Psoas muscle (tissue), 7 donors: ENCODE measurements at regions not wholly inside any gene's neighbourhood (a gene's known extent, or its start where the extent isn't known, plus 50 kb on each side); places are given as distances from the start of the nearest gene placed in this dataset.
A peak's percentile ranks its signal among the peaks of the same experiment; 100 is the strongest.
"Not testable (repeated sequence)": the region's sequence is repeated elsewhere in the genome, so short reads cannot be mapped to it uniquely, and the experiment has no call there.

Experiments
- ATAC-seq, 4 donors: fragments of 200-7000 bp; cut with Tn5 transposase; one replicate each; pipeline ENCODE4 v1.9.1; 2020; ENCODE audit warnings: moderate library complexity in 3 of 4, mild to moderate bottlenecking in 2 of 4
- DNase-seq, 2 donors: peaks; one replicate each; pipeline ENCODE4 v3.0.0-alpha.2; 2020
- H3K27ac ChIP-seq: fragments of 200-600 bp; one replicate; pipeline ENCODE4 v1.8.0; 2022
- H3K27me3 ChIP-seq, 3 donors: fragments of 200-600 bp in 1 of 3; one replicate each; pipeline versions ENCODE4 v1.6.1 to v1.8.0; 2013 to 2022; ENCODE audit warnings: low read length in 2 of 3, mild to moderate bottlenecking in 2 of 3, moderate library complexity in 1 of 3; ENCODE audit not compliant: insufficient read depth in 3 of 3
- H3K36me3 ChIP-seq, 2 donors: fragments of 200-600 bp in 1 of 2; one replicate each; pipeline versions ENCODE4 v1.6.1 to v1.8.0; 2013 to 2022; ENCODE audit warnings: low read depth in 1 of 2, mild to moderate bottlenecking in 1 of 2, moderate library complexity in 1 of 2; ENCODE audit not compliant: insufficient read depth in 1 of 2
- H3K4me1 ChIP-seq: fragments of 200-600 bp; one replicate; pipeline ENCODE4 v1.8.0; 2022
- H3K4me3 ChIP-seq: fragments of 200-600 bp; one replicate; pipeline ENCODE4 v1.8.0; 2022; ENCODE audit warnings: mild to moderate bottlenecking
- H3K9me3 ChIP-seq: fragments of 200-600 bp; one replicate; pipeline ENCODE4 v1.8.0; 2022
- CTCF ChIP-seq: fragments of 200-600 bp; IDR thresholded peaks from one replicate; pipeline ENCODE4 v1.8.0; 2022; ENCODE audit warnings: antibody characterized with exemption
- WGBS, 3 donors: extraction: QIAGEN DNeasy Blood & Tissue Kit; methylation state at CpG; one replicate each; pipeline versions ENCODE4 v1.1.6 to v1.1.7; 2013; 5-methylcytosine and 5-hydroxymethylcytosine counted together
- intact Hi-C, 2 donors: fragments of 100-400 bp; cut with DNase I; formaldehyde crosslinking; loops; one replicate each; pipeline versions ENCODE4 v1.11.0 to v1.14.2; 2022
- donor health status: healthy with polysubstance abuse.
- donor health status: DM: no; HTN: no; CAD: no; lungs with moderate emphysema.
- donor health status: Bipolar disorder and iron deficiency.
- donor health status: healthy.
- donor health status: DM: yes; HTN: yes; CAD: no.
- donor health status: DM: no; HTN: no; CAD: no.
- donor health status: DM: yes; HTN: yes; CAD: no.

DNA sequence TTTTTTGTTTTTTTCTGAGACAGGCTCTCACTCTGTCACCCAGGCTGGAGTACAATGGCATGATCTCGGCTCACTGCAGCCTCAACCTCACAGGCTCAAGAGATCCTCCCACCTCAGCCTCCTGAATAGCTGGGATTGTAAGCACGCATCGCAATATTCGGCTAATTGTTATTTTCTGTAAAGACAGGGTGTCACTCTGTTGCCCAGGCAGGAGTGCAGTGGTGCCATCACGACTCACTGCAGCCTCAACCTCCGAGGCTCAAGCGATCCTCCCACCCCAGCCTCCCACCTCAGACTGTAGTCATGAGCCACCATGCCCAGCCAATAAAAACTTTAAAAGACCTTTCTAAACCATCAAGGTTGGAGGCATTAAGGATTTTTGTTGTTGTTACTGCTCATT is 57.4 kb upstream of the TFRC start:
- no peaks in the 10 kb centered on the region for H3K36me3 ChIP-seq
- no peaks in the 10 kb centered on the region for H3K9me3 ChIP-seq
- no peak overlapping the region for H3K4me3 ChIP-seq
- peaks cover 0 to 1% (median 0%) of the 10 kb centered on the region in 3 donors for H3K27me3 ChIP-seq
- ATAC-seq (no peak), DNase-seq (no peak)
- intact Hi-C loops: no loop called here
- no peak for TF ChIP-seq CTCF
- no peak overlapping the region for H3K27ac ChIP-seq
- WGBS, 3 donors: 92 to 96% (median 93%) methylated on average over 7 of the region's 7 CpGs
- peaks cover 13% of the 10 kb centered on the region for H3K4me1 ChIP-seq

DNA sequence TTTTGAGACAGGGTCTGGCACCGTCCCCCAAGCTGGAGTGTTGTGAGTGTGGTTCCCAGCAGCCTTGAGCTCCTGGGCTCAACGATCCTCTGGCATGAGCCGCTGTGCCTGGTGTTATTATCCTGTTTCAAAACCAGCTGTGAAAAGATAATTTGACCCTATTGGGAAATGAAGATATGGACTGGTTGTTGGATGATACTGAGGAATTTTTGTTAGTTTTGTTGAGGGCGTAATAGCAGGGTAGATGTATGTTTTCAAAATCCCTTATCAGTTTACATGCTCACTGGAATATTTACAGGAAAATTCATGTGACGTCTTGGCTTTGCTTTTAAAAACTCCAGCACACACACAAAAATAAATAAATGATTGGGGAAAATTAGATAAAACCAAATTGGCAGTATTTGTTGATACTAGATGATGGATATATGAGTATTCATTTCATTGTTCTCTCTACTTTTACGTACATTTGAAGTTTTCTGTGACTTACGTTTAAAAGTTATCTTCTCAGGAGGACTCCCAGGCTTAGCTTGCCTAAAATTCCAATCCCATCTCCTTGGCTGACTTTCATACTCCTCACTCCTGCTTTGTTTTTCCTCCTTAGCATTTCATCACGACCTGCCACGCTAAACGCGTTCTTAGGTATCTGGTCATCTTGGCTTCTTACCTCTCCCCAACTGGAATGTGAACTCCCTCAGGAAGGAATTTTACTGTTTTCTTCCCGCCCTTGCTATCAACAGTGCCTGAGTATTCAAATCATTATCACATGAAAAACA is 56.8 kb upstream of the TFRC start:
- peaks cover 0 to 1% (median 0%) of the 10 kb centered on the region in 3 donors for H3K27me3 ChIP-seq
- TF ChIP-seq CTCF: no peak
- H3K9me3 ChIP-seq: no peaks in the 10 kb centered on the region
- intact Hi-C loops: no loop called here
- no peak overlapping the region for H3K4me3 ChIP-seq
- H3K36me3 ChIP-seq: no peaks in the 10 kb centered on the region
- ATAC-seq: no peak
- no peak overlapping the region for H3K27ac ChIP-seq
- H3K4me1 ChIP-seq: peaks cover 13% of the 10 kb centered on the region
- 58 to 70% (median 61%) methylated on average over 12 of the region's 12 CpGs for WGBS, 3 donors
- DNase-seq: no peak

DNA sequence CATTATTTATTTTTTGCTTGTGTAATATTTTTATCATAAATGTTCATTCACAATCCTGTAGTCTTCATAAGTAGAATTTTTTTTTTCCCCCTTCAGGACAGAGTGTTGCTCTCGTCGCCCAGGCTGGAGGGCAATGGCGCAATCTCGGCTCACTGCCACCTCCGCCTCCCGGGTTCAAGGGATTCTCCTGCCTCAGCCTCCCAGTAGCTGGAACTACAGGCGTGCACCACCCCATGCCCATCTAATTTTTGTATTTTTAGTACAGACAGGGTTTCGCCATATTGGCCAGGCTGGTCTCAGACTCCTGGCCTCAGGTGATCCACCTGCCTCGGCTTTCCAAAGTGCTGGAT is 54.7 kb upstream of the TFRC start:
- H3K27me3 ChIP-seq, H3K36me3 ChIP-seq, H3K4me1 ChIP-seq, ATAC-seq, H3K4me3 ChIP-seq, DNase-seq, intact Hi-C loops, H3K9me3 ChIP-seq: not testable (repeated sequence)
- WGBS, 3 donors: 85 to 96% (median 87%) methylated on average over 9 of the region's 9 CpGs
- peak overlapping the region; percentile 64 for H3K27ac ChIP-seq

GRCh38 chr3:196135693-196136639 is 54.1 kb upstream of the TFRC start:
- H3K4me1 ChIP-seq: peaks cover 9% of the 10 kb centered on the region
- WGBS, 3 donors: 46 to 61% (median 55%) methylated on average over 12 of the region's 12 CpGs
- H3K27ac ChIP-seq: peak overlapping the region; percentile 64
- DNase-seq (no peak), ATAC-seq (peak; percentile 73 to 93 (median 82))
- H3K9me3 ChIP-seq: no peaks in the 10 kb centered on the region
- TF ChIP-seq CTCF: no peak
- peaks cover 0 to 1% (median 0%) of the 10 kb centered on the region in 3 donors for H3K27me3 ChIP-seq
- intact Hi-C loops: no loop called here
- H3K36me3 ChIP-seq: no peaks in the 10 kb centered on the region
- no peak overlapping the region for H3K4me3 ChIP-seq

DNA sequence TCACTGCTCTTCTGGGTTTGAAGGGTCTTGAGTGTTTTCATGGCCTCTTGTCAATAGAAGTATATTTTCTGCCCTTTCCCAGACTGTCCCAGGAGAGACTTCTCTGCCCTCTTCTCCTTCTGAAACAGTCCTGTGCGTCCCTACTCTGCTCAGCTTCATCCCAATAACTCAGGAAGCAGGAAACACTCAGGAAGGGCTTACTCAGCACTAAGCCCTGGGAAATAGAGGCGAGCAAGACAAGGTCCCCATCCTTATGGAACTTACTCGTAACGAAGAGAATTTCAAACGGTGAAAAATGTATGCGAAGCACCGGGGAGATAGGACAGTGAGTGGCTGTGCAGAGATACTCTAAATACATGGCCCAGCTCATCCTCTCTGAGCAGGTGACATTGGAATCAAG is 52.8 kb upstream of the TFRC start:
- WGBS, 3 donors: 78 to 88% (median 86%) methylated on average over 7 of the region's 7 CpGs
- intact Hi-C loops: no loop called here
- Histone ChIP-seq H3K27me3 (peaks cover 0 to 1% (median 0%) of the 10 kb centered on the region in 3 donors), H3K27ac (no peak overlapping the region), H3K4me3 (no peak overlapping the region), H3K9me3 (no peaks in the 10 kb centered on the region), H3K36me3 (no peaks in the 10 kb centered on the region), H3K4me1 (peaks cover 9% of the 10 kb centered on the region)
- DNase-seq (no peak), ATAC-seq (no peak)
- no peak for TF ChIP-seq CTCF

- ATAC-seq, intact Hi-C loops, H3K4me1 ChIP-seq, H3K4me3 ChIP-seq, H3K27ac ChIP-seq, H3K27me3 ChIP-seq, DNase-seq, H3K9me3 ChIP-seq, H3K36me3 ChIP-seq: not testable (repeated sequence)
- 97 to 100% (median 99%) methylated on average over 9 of the region's 9 CpGs for WGBS, 3 donors
Observed at GRCh38 chr3:196133869-196134268, 52.0 kb upstream of the TFRC start.
